Activated naive CD4-positive, alpha-beta T cell treated with anti-CD3 and anti-CD28 coated beads, Interleukin-2, amount 50 U/mL, for 72 hours (primary cell): ENCODE measurements at regions not wholly inside any gene's neighbourhood (a gene's known extent, or its start where the extent isn't known, plus 50 kb on each side); places are given as distances from the start of the nearest gene placed in this dataset.
A peak's percentile ranks its signal among the peaks of the same experiment; 100 is the strongest.
"Not testable (repeated sequence)": the region's sequence is repeated elsewhere in the genome, so short reads cannot be mapped to it uniquely, and the experiment has no call there.

Experiments
- ATAC-seq, 2 donors: fragments of 150-1000 bp; cut with Tn5 transposase; 2 replicates each; pipeline ENCODE4 v1.10.0; 2021; ENCODE audit warnings: mild to moderate bottlenecking in 2 of 2, moderate library complexity in 2 of 2
- DNase-seq, 2 donors: peaks; one replicate each; pipeline ENCODE4 v3.0.0; 2021 to 2022; ENCODE audit warnings: low spot score in 2 of 2
- H3K27ac Mint-ChIP-seq, 2 donors: one replicate each; pipeline ENCODE4 v1.8.0; 2022; ENCODE audit warnings: mild to moderate bottlenecking in 2 of 2, mixed read lengths in 2 of 2
- H3K36me3 Mint-ChIP-seq, 2 donors: one replicate each; pipeline ENCODE4 v1.8.0; 2022; ENCODE audit warnings: mixed read lengths in 2 of 2
- H3K9me3 Mint-ChIP-seq, 2 donors: one replicate each; pipeline ENCODE4 v1.8.0; 2022; ENCODE audit warnings: mixed read lengths in 2 of 2

DNA sequence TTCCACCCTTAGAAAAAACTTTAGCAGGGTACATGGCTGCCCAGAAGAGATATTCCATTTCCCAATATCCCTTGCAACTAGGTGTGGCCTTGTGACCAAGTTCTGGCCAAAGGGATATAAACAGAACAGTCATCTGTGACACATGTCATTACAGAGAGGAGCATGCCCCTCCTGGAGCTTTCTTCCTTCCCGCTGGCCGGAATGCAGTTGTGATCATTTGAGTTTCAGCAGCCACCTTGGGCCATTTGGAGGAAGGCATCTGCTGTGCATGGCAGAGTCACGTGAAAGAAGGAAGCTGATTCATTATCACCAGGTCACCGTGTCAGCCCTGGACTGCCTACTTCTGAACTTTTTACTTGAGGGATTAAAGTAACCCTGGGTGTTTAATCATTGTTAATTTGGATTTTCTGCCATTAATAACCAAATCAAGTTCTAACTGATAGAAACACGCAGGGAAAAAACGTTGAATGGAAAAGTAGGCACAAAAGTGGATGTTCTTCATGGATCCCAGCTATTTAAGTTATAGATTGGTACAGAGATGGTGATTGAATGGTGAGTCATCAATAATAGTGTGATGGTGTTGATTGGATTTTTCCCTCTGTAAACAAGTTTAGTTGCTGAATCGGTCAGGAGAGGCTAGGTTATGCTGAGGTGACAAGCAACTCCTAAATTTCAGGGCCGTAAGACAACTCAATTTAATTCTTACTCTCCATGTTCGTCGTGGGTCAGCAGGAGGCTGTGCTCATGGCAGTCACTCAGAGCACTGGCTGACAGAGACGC lies 80.7 kb upstream of the CCDC167 start:
- H3K9me3 Mint-ChIP-seq = no peaks in the 10 kb centered on the region
- no peaks in the 10 kb centered on the region for H3K36me3 Mint-ChIP-seq

DNA sequence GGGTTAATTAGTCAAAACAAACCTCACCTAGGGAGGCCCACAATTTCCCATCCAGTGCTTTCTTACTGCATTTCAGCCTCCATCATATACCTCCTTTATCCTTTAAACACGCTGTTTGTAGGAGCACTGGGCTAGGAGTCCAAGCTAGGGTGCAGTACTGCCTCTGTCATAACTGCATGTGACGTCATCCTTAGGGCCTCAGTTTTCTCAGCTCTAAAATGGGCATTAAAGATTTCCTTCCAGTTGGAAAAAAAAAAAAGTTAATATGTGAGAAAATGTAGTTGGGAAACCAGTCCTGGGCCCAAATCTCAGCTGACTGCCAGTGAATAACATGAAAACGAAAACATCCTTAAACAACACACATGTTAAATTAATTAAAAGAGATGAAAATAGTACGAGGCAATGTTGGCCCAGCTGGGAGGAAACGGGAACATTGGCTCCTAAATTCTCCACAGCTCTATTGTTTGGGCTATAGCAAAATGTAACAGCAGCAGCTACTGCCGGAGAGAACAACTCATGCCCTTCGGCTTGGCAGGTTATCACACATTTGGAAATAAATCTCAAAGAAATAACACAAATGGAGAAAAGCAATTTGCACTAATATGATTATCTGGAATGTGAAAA lies 79.9 kb upstream of the CCDC167 start:
- no peak for ATAC-seq
- no peak overlapping the region for H3K27ac Mint-ChIP-seq

More for the DNA sequence above, 80.7 kb upstream of the CCDC167 start:
- H3K27ac Mint-ChIP-seq = peak overlapping the region in 1 of 2 donors; percentile 59
- ATAC-seq (no peak), DNase-seq (no peak)

GRCh38 chr6:37578104-37578503 lies 78.4 kb upstream of the CCDC167 start:
- DNase-seq = no peak
- ATAC-seq = no peak
- Mint-ChIP-seq H3K9me3 (no peaks in the 10 kb centered on the region), H3K27ac (no peak overlapping the region), H3K36me3 (no peaks in the 10 kb centered on the region)

More for the DNA sequence above, 79.9 kb upstream of the CCDC167 start:
- Mint-ChIP-seq H3K9me3 (no peaks in the 10 kb centered on the region), H3K36me3 (no peaks in the 10 kb centered on the region)
- no peak for DNase-seq

- H3K27ac Mint-ChIP-seq = peak overlapping the region in 1 of 2 donors; percentile 36
- no peaks in the 10 kb centered on the region for H3K9me3 Mint-ChIP-seq
- ATAC-seq = no peak
- DNase-seq = no peak
- H3K36me3 Mint-ChIP-seq = no peaks in the 10 kb centered on the region
Measured at GRCh38 chr6:37576336-37576737, 76.6 kb upstream of the CCDC167 start.

DNA sequence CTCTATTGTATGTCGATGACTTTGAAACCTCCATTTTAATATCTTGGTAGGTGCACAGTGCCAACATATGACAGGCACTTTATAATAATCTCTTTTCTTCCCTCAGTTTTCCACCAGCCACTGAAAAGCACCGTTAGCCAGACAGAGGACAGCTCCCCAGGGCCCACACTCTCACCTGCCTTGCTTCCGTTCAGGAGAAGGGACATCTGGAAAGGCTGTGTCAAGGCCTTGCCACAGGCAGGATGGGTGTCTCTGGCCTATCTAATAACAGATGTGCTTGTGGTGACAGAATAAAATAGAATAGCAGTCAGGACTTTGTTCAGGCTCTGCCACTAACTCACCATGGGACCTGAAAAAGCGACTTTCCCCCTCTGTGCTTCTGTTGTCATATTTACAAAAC lies 75.5 kb upstream of the CCDC167 start:
- H3K27ac Mint-ChIP-seq = no peak overlapping the region
- H3K36me3 Mint-ChIP-seq = no peaks in the 10 kb centered on the region
- H3K9me3 Mint-ChIP-seq = no peaks in the 10 kb centered on the region
- ATAC-seq (no peak), DNase-seq (no peak)

DNA sequence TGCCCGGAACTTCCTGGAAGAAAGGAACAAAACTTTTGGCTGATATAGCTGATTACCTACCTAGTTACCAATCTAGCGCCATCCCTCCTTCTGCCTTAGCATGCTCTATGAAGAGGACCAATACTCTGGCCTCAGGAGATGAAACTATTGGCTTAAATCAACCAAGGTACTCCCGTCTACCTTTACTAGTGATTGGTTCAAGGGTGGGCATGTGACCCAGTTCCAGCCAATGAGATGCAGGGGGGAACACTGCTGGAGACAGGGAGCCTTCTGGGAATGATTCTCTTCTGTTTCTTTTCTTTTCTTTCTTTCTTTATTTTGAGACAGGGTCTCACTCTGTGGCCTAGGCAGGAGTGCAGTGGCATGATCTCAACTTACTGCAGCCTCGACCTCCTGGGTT lies 72.6 kb upstream of the CCDC167 start:
- Mint-ChIP-seq H3K9me3 (no peaks in the 10 kb centered on the region), H3K36me3 (no peaks in the 10 kb centered on the region), H3K27ac (no peak overlapping the region)
- ATAC-seq (no peak), DNase-seq (no peak)

GRCh38 chr6:37570482-37571133 lies 70.9 kb upstream of the CCDC167 start:
- Mint-ChIP-seq H3K9me3 (no peaks in the 10 kb centered on the region), H3K27ac (peak overlapping the region; percentile 1 to 31), H3K36me3 (no peaks in the 10 kb centered on the region)
- ATAC-seq = no peak
- DNase-seq = no peak

DNA sequence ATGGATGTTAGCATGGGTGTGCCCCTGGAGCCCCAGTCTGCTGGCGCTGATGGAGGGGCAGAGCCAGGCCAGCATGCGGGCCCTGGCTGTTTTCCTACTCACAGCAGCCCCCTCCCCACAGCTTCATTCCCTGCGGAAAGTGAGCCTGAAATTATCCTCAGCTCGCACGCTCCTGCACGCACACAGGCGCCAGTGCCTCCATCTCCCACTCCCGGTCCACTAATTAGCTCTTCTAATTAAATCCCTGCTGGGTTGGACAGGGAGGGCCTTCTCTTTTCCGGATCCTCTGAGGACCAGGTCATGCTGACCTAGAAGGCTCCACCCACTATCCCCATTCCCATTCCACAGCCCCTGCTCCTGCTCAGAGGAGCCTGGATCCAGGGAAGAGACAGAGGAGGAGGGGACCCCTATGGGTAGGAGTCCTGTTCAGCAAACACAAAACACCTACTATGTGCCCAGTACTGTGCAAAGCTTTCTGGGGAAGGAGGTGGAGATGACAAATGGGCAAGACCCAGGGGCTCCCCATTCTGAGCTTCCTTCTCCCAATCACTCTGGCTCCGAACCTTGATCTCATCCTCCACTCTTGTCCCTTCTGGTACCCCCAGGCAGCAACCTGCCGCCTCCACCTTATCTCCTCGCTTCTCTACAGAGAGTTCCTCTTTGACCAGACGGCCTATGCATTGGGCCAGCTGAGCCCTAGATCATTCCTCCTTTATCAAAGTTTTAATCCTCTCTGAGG lies 70.2 kb upstream of the CCDC167 start:
- DNase-seq = no peak
- Mint-ChIP-seq H3K36me3 (no peaks in the 10 kb centered on the region), H3K27ac (peak overlapping the region; percentile 1 to 31), H3K9me3 (no peaks in the 10 kb centered on the region)
- no peak for ATAC-seq

- no peaks in the 10 kb centered on the region for H3K36me3 Mint-ChIP-seq
- no peaks in the 10 kb centered on the region for H3K9me3 Mint-ChIP-seq
- ATAC-seq (no peak), DNase-seq (no peak)
- H3K27ac Mint-ChIP-seq = no peak overlapping the region
Measured at GRCh38 chr6:37569317-37569716, 69.6 kb upstream of the CCDC167 start.

GRCh38 chr6:37566950-37567349 lies 67.3 kb upstream of the CCDC167 start:
- Mint-ChIP-seq H3K9me3 (no peaks in the 10 kb centered on the region), H3K27ac (no peak overlapping the region), H3K36me3 (no peaks in the 10 kb centered on the region)
- no peak for DNase-seq
- no peak for ATAC-seq

DNA sequence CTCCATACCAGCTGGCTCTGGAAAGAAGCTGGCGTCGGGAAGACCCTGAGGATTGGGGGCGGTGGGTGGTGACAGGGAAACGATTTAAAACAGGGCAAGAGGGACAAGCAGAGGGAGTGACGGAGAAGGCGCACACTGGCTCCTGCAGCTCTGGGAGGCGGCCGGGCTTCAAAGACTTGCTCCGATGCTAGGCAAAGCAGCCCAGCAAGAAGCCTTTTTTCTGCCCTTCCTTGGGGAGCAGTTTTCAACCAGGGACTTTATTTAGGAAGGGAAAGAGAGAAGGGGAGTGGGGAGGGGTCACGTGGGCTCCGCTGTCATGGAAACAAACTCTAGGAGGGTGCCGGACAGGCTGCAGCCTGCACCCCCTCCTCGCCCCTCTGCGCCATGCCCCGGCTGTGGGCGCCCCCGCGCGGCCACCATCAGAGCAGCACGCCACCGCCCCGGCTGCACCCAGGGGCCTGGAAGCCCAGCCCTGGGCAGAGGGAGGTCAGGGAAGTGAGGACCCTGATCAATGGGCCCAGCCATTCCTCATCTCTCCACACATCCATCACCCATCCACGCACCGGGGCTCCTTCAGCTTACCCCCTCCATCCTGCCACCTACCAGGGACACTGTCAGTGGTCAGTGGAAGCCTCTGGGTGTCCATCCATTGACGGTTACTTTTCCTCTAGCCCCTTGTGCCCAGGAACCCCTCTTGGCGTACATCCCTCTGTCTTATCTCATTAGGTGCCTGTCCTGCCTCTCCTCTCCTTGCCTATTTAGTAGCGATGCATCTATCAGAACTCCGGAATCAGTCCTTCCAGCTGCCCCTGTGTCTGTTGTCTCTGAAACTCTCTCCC lies 66.6 kb upstream of the CCDC167 start:
- peak; percentile 77 to 89 for DNase-seq
- Mint-ChIP-seq H3K27ac (no peak overlapping the region), H3K9me3 (no peaks in the 10 kb centered on the region), H3K36me3 (no peaks in the 10 kb centered on the region)
- peak; percentile 96 to 97 for ATAC-seq

GRCh38 chr6:37565267-37566110 lies 65.8 kb upstream of the CCDC167 start:
- H3K27ac Mint-ChIP-seq = no peak overlapping the region
- DNase-seq (no peak), ATAC-seq (peak; percentile 2 to 3)
- peaks cover 0 to 4% of the 10 kb centered on the region in 2 donors for H3K36me3 Mint-ChIP-seq
- no peaks in the 10 kb centered on the region for H3K9me3 Mint-ChIP-seq

- DNase-seq, H3K27ac Mint-ChIP-seq, H3K36me3 Mint-ChIP-seq, H3K9me3 Mint-ChIP-seq, ATAC-seq: not testable (repeated sequence)
Measured at GRCh38 chr6:37562926-37563288, 63.2 kb upstream of the CCDC167 start.

DNA sequence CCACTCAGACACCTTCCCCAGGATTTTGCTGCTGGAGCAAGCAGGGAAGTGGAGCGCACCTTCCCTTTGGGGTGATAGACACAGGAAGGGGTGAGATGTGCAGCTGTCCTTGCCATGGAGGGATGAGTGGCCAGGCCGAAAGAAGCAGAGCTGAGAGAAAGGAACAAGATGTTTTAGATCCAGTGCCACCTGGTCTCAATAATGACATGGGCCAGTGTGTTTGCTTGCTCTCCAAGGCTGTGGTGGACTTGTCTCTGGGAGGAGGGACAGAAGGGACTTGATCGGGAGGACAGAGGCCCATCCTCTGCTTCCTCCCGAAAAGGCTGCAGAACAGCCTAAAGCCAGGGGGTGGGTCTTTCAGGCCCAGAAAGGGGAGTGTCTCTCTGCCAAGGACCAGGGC lies 61.7 kb upstream of the CCDC167 start:
- H3K27ac Mint-ChIP-seq = no peak overlapping the region
- ATAC-seq (no peak), DNase-seq (no peak)
- H3K36me3 Mint-ChIP-seq = peaks cover 0 to 7% of the 10 kb centered on the region in 2 donors
- no peaks in the 10 kb centered on the region for H3K9me3 Mint-ChIP-seq

DNA sequence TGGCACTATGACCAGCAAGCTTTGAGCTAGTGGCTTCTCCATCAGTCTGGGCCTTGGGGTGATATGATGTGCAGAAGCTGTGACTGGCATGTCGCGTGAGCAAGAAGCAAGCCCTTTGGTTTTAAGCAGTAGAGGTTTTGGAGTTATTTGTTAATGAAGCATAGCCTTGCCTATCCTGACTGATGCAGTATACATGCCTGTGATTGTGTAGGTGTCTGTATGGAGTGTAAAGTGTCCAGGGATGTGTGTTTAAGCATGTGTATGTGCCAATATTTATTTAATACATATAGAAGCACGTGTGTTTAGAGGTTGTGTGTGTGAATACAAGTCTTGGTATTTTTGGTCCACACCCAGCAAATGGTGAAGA lies 61.0 kb upstream of the CCDC167 start:
- ATAC-seq (no peak), DNase-seq (no peak)
- no peak overlapping the region for H3K27ac Mint-ChIP-seq
- H3K9me3 Mint-ChIP-seq = no peaks in the 10 kb centered on the region
- peaks cover 0 to 7% of the 10 kb centered on the region in 2 donors for H3K36me3 Mint-ChIP-seq
